ENCODE measurements at regions not wholly inside any gene's neighbourhood (a gene's known extent, or its start where the extent isn't known, plus 50 kb on each side); places are given as distances from the start of the nearest gene placed in this dataset.
A peak's percentile ranks its signal among the peaks of the same experiment; 100 is the strongest.

DNA sequence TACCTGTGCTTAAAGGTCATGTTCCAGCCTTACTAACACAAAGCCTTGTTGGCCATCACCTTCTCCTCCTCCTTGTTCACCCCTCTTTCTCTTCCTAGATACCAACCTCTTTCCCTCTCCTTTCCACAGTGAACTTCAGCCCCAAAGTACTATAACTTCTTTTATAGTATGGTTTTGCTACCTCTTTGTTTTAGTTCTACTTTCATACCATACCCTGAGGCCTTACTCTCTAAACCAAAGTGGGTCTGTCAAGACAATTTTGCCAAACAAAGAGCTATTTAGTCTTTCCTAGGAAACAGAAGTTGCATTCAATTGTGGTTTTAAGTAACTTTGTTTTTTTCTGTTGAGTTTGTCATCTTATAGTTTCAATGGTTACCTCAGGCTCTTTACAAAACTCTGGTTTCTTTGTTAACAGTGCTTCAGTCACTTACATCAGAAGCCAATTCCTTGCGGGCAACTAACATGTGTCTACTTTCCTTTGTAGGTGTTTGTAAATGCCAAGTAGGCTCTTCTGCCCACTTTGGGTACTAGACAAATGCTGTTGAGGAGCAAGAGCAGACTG is 623.9 kb upstream of the PKN2 start:
- no peak overlapping the region for H3K4me3 ChIP-seq (ENCODE audit: severe bottlenecking)
- peaks cover 12% of the 10 kb centered on the region for H3K4me1 ChIP-seq (ENCODE audit: insufficient read depth, poor library complexity, severe bottlenecking)
- H3K36me3 ChIP-seq (ENCODE audit: low read depth): no peaks in the 10 kb centered on the region
- H3K27me3 ChIP-seq (ENCODE audit: insufficient read depth, poor library complexity, severe bottlenecking): no peaks in the 10 kb centered on the region
- DNase-seq (ENCODE audit: low spot score): no peak
- no peak for ATAC-seq (ENCODE audit: low read depth)
- no peaks in the 10 kb centered on the region for H3K9me3 ChIP-seq (ENCODE audit: severe bottlenecking)
- TF ChIP-seq, protein P1, sequence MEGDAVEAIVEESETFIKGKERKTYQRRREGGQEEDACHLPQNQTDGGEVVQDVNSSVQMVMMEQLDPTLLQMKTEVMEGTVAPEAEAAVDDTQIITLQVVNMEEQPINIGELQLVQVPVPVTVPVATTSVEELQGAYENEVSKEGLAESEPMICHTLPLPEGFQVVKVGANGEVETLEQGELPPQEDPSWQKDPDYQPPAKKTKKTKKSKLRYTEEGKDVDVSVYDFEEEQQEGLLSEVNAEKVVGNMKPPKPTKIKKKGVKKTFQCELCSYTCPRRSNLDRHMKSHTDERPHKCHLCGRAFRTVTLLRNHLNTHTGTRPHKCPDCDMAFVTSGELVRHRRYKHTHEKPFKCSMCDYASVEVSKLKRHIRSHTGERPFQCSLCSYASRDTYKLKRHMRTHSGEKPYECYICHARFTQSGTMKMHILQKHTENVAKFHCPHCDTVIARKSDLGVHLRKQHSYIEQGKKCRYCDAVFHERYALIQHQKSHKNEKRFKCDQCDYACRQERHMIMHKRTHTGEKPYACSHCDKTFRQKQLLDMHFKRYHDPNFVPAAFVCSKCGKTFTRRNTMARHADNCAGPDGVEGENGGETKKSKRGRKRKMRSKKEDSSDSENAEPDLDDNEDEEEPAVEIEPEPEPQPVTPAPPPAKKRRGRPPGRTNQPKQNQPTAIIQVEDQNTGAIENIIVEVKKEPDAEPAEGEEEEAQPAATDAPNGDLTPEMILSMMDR (IDR thresholded peaks at IDR 0.05; ENCODE audit: poor library complexity, severe bottlenecking): no peak
- H3K27ac ChIP-seq (ENCODE audit: poor library complexity, severe bottlenecking): peak overlapping the region; percentile 17

DNA sequence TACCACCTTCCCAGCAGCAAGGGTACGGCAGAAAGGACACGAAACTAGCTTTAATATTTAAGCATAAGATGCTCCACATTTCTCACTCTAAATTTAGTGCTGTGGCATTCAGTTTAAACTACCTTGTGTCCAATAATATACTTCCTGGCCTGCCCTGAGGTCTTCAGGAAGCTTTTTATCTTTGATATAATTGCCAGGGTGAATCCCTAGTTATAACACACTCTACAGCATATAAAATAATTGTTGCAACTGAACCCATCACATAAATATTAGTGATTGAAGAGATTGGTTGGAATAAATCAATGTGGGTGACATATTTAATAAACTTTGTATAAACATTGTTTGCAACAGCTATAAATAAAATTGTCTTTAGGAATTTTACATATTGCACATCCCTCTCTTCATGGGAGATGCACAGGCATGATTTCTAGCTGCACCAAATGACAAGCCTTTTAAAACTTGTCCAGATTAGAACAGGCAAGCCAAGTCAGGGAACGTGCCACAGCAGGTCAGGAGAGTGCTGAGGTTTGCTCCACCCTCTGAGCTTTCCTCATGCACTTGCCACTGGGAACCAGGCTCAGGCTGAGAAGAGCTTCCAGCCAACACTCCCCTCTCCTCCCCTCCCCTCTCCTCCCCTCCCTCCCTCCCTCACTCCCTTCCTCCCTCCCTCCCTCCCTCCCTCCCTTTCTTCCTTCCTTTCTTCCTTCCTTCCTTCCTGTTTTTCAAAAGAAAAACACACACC is 623.2 kb upstream of the PKN2 start:
- no peaks in the 10 kb centered on the region for H3K27me3 ChIP-seq (ENCODE audit: insufficient read depth, poor library complexity, severe bottlenecking)

DNA sequence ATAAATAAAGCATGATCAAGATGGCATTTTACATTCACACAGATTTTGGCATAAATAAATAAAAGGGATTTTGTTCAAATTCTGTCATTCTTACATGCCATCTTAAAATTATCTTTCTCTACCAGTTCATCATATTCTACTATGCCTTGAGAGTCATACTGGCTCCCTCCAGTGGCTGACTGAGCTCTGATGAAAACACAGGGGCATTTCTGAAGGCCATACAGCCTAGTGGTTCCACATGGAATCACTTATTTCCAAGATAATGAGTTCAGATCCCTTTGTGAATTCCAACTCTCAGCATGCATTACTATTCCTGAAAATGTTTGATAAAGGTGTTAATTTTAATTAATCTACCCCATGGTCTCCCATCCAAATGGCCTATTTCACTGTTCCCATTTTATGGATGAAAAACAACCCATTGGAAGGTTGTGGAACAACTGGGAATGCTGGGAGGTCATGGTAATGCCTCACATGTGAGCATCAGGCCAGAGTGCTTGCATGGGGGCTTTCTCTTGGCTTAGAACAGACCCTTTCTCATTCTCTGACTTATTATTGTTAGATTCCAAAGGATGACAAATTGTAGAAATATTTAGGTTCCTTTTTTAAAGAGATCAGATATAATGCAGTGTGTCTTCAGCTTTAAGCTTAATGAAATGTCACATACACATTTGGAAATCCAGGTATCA is 622.4 kb upstream of the PKN2 start:
- Histone ChIP-seq H3K9me3 (ENCODE audit: severe bottlenecking) (no peaks in the 10 kb centered on the region), H3K27me3 (ENCODE audit: insufficient read depth, poor library complexity, severe bottlenecking) (no peaks in the 10 kb centered on the region), H3K4me3 (ENCODE audit: severe bottlenecking) (no peak overlapping the region), H3K36me3 (ENCODE audit: low read depth) (no peaks in the 10 kb centered on the region), H3K4me1 (ENCODE audit: insufficient read depth, poor library complexity, severe bottlenecking) (peaks cover 12% of the 10 kb centered on the region), H3K27ac (ENCODE audit: poor library complexity, severe bottlenecking) (no peak overlapping the region)
- peak; percentile 89 for ATAC-seq (ENCODE audit: low read depth)
- no peak for DNase-seq (ENCODE audit: low spot score)
- TF ChIP-seq, protein P1 (IDR thresholded peaks at IDR 0.05; ENCODE audit: poor library complexity, severe bottlenecking): peak; percentile 62

More for the DNA sequence above, 623.2 kb upstream of the PKN2 start:
- H3K36me3 ChIP-seq (ENCODE audit: low read depth): no peaks in the 10 kb centered on the region
- no peak overlapping the region for H3K4me3 ChIP-seq (ENCODE audit: severe bottlenecking)
- TF ChIP-seq, protein P1 (IDR thresholded peaks at IDR 0.05; ENCODE audit: poor library complexity, severe bottlenecking): no peak
- peak overlapping the region; percentile 17 for H3K27ac ChIP-seq (ENCODE audit: poor library complexity, severe bottlenecking)
- H3K4me1 ChIP-seq (ENCODE audit: insufficient read depth, poor library complexity, severe bottlenecking): peaks cover 12% of the 10 kb centered on the region
- H3K9me3 ChIP-seq (ENCODE audit: severe bottlenecking): no peaks in the 10 kb centered on the region
- DNase-seq (ENCODE audit: low spot score) (peak; percentile 64), ATAC-seq (ENCODE audit: low read depth) (peak; percentile 92)

DNA sequence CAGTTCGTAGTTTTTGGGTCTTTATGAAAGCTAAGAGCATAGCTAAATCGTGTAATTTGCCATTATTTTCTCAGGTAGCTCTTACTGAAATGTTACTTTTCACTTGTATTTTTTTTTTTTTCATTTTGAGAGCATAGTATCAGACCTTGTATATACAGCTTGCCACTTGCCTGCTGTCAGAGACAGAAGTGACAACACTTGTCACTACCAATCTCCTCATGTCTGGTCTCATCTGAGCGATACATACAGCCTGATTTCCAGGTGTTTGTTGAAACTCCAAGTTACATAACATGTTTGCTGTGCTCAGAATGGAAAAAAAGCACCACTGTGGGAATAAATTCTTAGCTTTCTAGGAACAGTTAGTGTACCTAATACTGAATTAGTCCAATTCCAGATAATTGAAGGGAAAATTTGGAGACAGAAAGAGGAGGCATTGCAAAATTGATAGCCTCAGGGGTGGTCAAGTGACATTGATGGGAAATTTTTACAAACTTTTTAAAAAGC is 621.4 kb upstream of the PKN2 start:
- DNase-seq (ENCODE audit: low spot score) (no peak), ATAC-seq (ENCODE audit: low read depth) (no peak)
- no peaks in the 10 kb centered on the region for H3K27me3 ChIP-seq (ENCODE audit: insufficient read depth, poor library complexity, severe bottlenecking)
- no peak overlapping the region for H3K27ac ChIP-seq (ENCODE audit: poor library complexity, severe bottlenecking)
- peaks cover 12% of the 10 kb centered on the region for H3K4me1 ChIP-seq (ENCODE audit: insufficient read depth, poor library complexity, severe bottlenecking)
- no peaks in the 10 kb centered on the region for H3K9me3 ChIP-seq (ENCODE audit: severe bottlenecking)
- TF ChIP-seq, protein P1 (IDR thresholded peaks at IDR 0.05; ENCODE audit: poor library complexity, severe bottlenecking): no peak
- no peak overlapping the region for H3K4me3 ChIP-seq (ENCODE audit: severe bottlenecking)
- no peaks in the 10 kb centered on the region for H3K36me3 ChIP-seq (ENCODE audit: low read depth)

Data from RWPE2 (cell line).